ENCODE measurements at regions not wholly inside any gene's neighbourhood (a gene's known extent, or its start where the extent isn't known, plus 50 kb on each side); places are given as distances from the start of the nearest gene placed in this dataset.

- H3K36me3 Mint-ChIP-seq = no peaks in the 10 kb centered on the region
- H3K9me3 Mint-ChIP-seq = no peaks in the 10 kb centered on the region
- peaks cover 0 to 2% (median 1%) of the 10 kb centered on the region in 3 donors for H3K27me3 Mint-ChIP-seq (ENCODE audit: low read depth in 3 of 3)
- peaks cover 11 to 12% of the 10 kb centered on the region in 2 donors for H3K4me1 Mint-ChIP-seq
- DNase-seq = no peak
- H3K4me3 Mint-ChIP-seq = peak overlapping the region in 2 of 5 donors; percentile 30 to 43
- peak overlapping the region in 2 of 6 donors; percentile 14 to 31 for H3K27ac Mint-ChIP-seq
Observed at GRCh38 chr2:15096873-15097272, 464.3 kb downstream of the NBAS start.

GRCh38 chr2:15107137-15107536 is 454.0 kb downstream of the NBAS start:
- H3K4me1 Mint-ChIP-seq = no peaks in the 10 kb centered on the region
- no peak overlapping the region for H3K4me3 Mint-ChIP-seq
- peaks cover 0 to 3% (median 3%) of the 10 kb centered on the region in 3 donors for H3K36me3 Mint-ChIP-seq
- peaks cover 3 to 11% (median 6%) of the 10 kb centered on the region in 3 donors for H3K27me3 Mint-ChIP-seq (ENCODE audit: low read depth in 3 of 3)
- no peak for DNase-seq
- H3K27ac Mint-ChIP-seq = no peak overlapping the region
- H3K9me3 Mint-ChIP-seq = peaks cover 8 to 29% (median 16%) of the 10 kb centered on the region in 6 donors

- DNase-seq = no peak
- Mint-ChIP-seq H3K27me3 (ENCODE audit: low read depth in 3 of 3) (peaks cover 5 to 8% (median 8%) of the 10 kb centered on the region in 3 donors), H3K27ac (no peak overlapping the region), H3K9me3 (peaks cover 12 to 46% (median 16%) of the 10 kb centered on the region in 6 donors), H3K4me1 (no peaks in the 10 kb centered on the region), H3K36me3 (peaks cover 0 to 9% (median 6%) of the 10 kb centered on the region in 3 donors), H3K4me3 (no peak overlapping the region)
Observed at GRCh38 chr2:15111718-15112117, 449.4 kb downstream of the NBAS start.

GRCh38 chr2:15112216-15112615 is 448.9 kb downstream of the NBAS start:
- Mint-ChIP-seq H3K27ac (no peak overlapping the region), H3K4me3 (no peak overlapping the region), H3K9me3 (peaks cover 12 to 46% (median 16%) of the 10 kb centered on the region in 6 donors), H3K36me3 (peaks cover 0 to 9% (median 6%) of the 10 kb centered on the region in 3 donors), H3K4me1 (no peaks in the 10 kb centered on the region), H3K27me3 (ENCODE audit: low read depth in 3 of 3) (peaks cover 5 to 8% (median 8%) of the 10 kb centered on the region in 3 donors)
- DNase-seq = no peak

GRCh38 chr2:15115776-15116175 is 445.4 kb downstream of the NBAS start:
- no peak overlapping the region for H3K4me3 Mint-ChIP-seq
- peaks cover 0 to 9% (median 6%) of the 10 kb centered on the region in 3 donors for H3K36me3 Mint-ChIP-seq
- peaks cover 5 to 8% (median 8%) of the 10 kb centered on the region in 3 donors for H3K27me3 Mint-ChIP-seq (ENCODE audit: low read depth in 3 of 3)
- no peaks in the 10 kb centered on the region for H3K4me1 Mint-ChIP-seq
- no peak for DNase-seq
- peaks cover 7 to 31% (median 15%) of the 10 kb centered on the region in 6 donors for H3K9me3 Mint-ChIP-seq
- H3K27ac Mint-ChIP-seq = no peak overlapping the region

- Mint-ChIP-seq H3K4me1 (no peaks in the 10 kb centered on the region), H3K27ac (no peak overlapping the region), H3K27me3 (ENCODE audit: low read depth in 3 of 3) (peaks cover 4 to 8% (median 5%) of the 10 kb centered on the region in 3 donors), H3K36me3 (peaks cover 0 to 9% (median 6%) of the 10 kb centered on the region in 3 donors), H3K9me3 (peaks cover 6 to 21% (median 8%) of the 10 kb centered on the region in 6 donors), H3K4me3 (no peak overlapping the region)
- DNase-seq = no peak
Observed at GRCh38 chr2:15116830-15117229, 444.3 kb downstream of the NBAS start.
